ENCODE measurements at regions not wholly inside any gene's neighbourhood (a gene's known extent, or its start where the extent isn't known, plus 50 kb on each side); places are given as distances from the start of the nearest gene placed in this dataset.

DNA sequence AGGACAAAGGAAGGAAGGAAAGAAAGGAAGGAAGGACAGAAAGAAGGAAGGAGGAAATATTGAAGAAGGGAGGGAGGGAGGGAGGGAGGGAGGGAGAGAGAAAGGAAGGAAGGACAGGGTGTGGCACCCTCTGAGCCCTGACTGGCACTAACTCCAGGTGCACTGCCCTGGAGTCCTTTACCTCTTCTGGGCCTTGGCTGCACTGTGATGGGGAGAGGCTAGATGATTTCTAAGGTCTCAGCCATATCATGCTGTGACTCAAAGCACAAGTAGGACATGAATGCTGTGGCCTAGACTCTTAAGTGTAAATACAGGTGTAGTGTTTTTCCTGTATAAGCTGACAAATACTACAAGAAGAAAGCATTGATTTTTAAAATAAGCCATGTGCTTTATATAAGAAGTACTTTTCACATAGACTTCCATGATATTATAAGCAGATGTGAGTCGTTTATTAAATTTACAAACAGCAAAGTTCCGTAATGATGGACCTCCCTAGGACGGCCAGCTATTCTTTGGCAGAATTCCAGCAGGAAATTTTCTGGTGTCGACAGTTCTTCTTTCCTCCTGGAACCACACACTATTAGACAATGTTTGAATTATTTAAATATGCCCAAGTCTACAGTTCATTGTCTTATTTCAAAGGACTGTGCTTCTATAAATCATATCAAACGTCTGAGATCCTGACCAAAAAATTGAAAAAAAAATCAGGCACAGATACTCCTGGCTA is 213.8 kb upstream of the C2CD4B start:
- intact Hi-C loops (cut with DNase I) = no loop called here
- Histone ChIP-seq H3K9me3 (no peaks in the 10 kb centered on the region), H3K4me3 (no peak overlapping the region), H3K27ac (no peak overlapping the region), H3K27me3 (no peaks in the 10 kb centered on the region), H3K36me3 (no peaks in the 10 kb centered on the region), H3K4me1 (no peaks in the 10 kb centered on the region)
- no peak for DNase-seq
- ATAC-seq = no peak
- TF ChIP-seq, protein P1, sequence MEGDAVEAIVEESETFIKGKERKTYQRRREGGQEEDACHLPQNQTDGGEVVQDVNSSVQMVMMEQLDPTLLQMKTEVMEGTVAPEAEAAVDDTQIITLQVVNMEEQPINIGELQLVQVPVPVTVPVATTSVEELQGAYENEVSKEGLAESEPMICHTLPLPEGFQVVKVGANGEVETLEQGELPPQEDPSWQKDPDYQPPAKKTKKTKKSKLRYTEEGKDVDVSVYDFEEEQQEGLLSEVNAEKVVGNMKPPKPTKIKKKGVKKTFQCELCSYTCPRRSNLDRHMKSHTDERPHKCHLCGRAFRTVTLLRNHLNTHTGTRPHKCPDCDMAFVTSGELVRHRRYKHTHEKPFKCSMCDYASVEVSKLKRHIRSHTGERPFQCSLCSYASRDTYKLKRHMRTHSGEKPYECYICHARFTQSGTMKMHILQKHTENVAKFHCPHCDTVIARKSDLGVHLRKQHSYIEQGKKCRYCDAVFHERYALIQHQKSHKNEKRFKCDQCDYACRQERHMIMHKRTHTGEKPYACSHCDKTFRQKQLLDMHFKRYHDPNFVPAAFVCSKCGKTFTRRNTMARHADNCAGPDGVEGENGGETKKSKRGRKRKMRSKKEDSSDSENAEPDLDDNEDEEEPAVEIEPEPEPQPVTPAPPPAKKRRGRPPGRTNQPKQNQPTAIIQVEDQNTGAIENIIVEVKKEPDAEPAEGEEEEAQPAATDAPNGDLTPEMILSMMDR (IDR thresholded peaks at IDR 0.05) = no peak
- TF ChIP-seq POLR2A (IDR thresholded peaks at IDR 0.05) = no peak
- 41% methylated on average over 5 of the region's 5 CpGs for WGBS (ENCODE audit: insufficient coverage, low coverage, low lambda C conversion rate, missing lambda C conversion rate)

DNA sequence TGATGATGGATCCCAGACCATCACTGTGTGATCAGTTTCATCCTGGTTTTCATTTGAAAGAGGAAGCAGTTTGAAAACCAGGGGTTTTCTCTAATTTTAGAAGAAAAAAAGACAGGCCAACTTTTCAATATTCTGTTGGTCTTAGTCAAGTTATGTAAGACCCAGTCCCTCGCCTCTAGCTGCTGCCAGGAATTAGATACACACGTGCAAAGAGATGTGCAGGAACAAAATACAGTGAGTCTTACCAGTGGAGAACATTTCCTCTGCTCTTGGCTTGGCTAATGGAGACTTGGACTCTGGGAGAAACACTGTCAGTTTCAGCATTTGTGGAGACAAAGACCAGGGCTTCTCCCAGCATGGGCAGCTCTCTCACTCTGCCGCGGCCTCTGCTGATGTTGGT is 214.9 kb upstream of the C2CD4B start:
- H3K4me3 ChIP-seq = no peak overlapping the region
- intact Hi-C loops (cut with DNase I) = no loop called here
- no peak overlapping the region for H3K27ac ChIP-seq
- no peaks in the 10 kb centered on the region for H3K9me3 ChIP-seq
- H3K36me3 ChIP-seq = no peaks in the 10 kb centered on the region
- DNase-seq (no peak), ATAC-seq (no peak)
- no peaks in the 10 kb centered on the region for H3K4me1 ChIP-seq
- TF ChIP-seq, protein P1 (IDR thresholded peaks at IDR 0.05) = no peak
- TF ChIP-seq POLR2A (IDR thresholded peaks at IDR 0.05) = no peak
- WGBS (ENCODE audit: insufficient coverage, low coverage, low lambda C conversion rate, missing lambda C conversion rate) = 71% methylated on average over 3 of the region's 4 CpGs
- no peaks in the 10 kb centered on the region for H3K27me3 ChIP-seq

DNA sequence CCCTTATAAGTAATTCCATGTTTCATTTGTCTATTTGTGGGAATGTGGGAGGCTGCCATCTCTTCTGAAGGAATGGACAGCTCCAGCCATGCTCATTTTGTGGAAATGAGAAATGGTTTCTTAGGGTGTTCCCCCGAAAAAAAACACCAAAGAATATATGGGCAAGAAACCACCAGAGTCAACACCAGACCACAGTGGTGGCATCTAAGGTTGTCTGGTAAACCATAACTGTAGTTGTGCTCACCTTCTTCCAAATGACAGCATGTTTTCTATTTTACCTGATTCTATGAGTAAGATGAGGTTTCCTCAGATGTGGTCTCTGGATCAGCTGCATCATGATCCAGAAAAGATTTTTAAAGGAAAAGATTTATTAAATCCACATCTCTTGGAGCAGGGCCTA is 217.0 kb upstream of the C2CD4B start:
- TF ChIP-seq POLR2A (IDR thresholded peaks at IDR 0.05) = no peak
- TF ChIP-seq, protein P1 (IDR thresholded peaks at IDR 0.05) = no peak
- 56% methylated on average over 1 of the region's 1 CpG for WGBS (ENCODE audit: insufficient coverage, low coverage, low lambda C conversion rate, missing lambda C conversion rate)
- no peak overlapping the region for H3K27ac ChIP-seq
- no peaks in the 10 kb centered on the region for H3K9me3 ChIP-seq
- ATAC-seq = no peak
- H3K27me3 ChIP-seq = no peaks in the 10 kb centered on the region
- no peaks in the 10 kb centered on the region for H3K36me3 ChIP-seq
- H3K4me3 ChIP-seq = no peak overlapping the region
- H3K4me1 ChIP-seq = no peaks in the 10 kb centered on the region
- intact Hi-C loops (cut with DNase I) = no loop called here
- no peak for DNase-seq

DNA sequence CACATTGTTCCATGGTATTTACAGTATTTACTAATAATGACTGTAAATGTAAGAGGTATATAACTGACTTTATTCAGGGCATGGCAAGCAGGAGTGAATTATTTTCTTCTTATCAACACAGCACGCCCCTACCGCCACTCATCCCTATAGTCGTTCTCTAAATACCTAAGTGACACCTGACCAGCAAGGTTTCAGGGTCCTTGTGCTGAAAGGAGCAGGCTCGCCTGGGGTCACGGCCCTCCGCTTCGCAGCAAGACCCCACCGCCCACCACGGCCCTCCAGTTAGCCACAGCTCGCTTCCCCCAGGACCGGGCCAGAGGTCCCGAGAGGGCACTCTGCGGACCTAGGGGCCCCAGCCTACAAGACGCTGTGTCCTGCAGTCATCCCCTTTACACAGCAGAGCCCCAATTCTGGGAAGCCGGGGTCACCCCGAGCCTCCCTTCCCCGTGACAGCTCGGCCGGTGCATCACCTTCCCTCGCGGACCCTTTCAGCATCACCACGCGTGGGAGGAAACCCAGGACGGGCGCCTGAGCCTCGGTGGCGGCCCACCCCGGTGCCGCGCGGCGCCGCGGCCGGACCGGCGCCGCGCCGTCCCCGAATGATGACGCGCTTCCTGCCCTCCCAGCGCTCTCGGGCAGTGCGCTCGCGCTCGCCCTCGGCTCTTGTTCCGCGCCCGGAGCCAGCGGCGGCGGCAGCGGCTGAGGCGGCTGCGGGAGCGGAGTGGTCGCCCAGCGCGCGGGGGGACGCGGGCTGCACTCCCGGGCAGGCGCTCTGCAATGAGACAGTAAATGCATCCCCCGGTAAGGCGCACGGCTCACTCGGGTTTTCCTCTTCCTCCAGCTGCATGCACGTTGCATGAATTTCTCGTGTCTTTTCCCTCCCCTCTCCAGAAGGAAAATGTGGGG is 225.1 kb upstream of the C2CD4B start, which contains the start of gene TLN2:
Gene TLN2 (plus strand): TSS at position 666 of the 906 bp plus-strand sequence.
- WGBS (ENCODE audit: insufficient coverage, low coverage, low lambda C conversion rate, missing lambda C conversion rate) = under 1% methylated on average over 19 of the region's 74 CpGs
- H3K27me3 ChIP-seq = no peaks in the 10 kb centered on the region
- H3K4me3 ChIP-seq = peak within 1 kb of the TSS; percentile 90 to 99 (median 94)
- peak; percentile 76 to 88 (median 85) for ATAC-seq
- peak; percentile 91 for TF ChIP-seq POLR2A (IDR thresholded peaks at IDR 0.05)
- TF ChIP-seq, protein P1 (IDR thresholded peaks at IDR 0.05) = no peak
- H3K4me1 ChIP-seq = no peaks in the 10 kb centered on the region
- H3K27ac ChIP-seq = peak within 1 kb of the TSS; percentile 57 to 64 (median 59)
- no peaks in the 10 kb centered on the region for H3K36me3 ChIP-seq
- H3K9me3 ChIP-seq = no peaks in the 10 kb centered on the region
- intact Hi-C loops (cut with DNase I) = no loop called here
- DNase-seq = peak; percentile 76 to 79 (median 79)
